ENCODE measurements at regions not wholly inside any gene's neighbourhood (a gene's known extent, or its start where the extent isn't known, plus 50 kb on each side); places are given as distances from the start of the nearest gene placed in this dataset.

GRCh38 chr5:7066471-7067235, 329.3 kb upstream of the ADCY2 start:
- TF ChIP-seq POLR2AphosphoS5 (IDR thresholded peaks at IDR 0.05; ENCODE audit: low read depth) (no peak), GABPA (IDR thresholded peaks at IDR 0.05; ENCODE audit: low read depth) (no peak), REST (IDR thresholded peaks at IDR 0.05; ENCODE audit: insufficient replicate concordance, low read depth) (no peak), CTCF (IDR thresholded peaks at IDR 0.05; ENCODE audit: insufficient read depth, low read length) (no peak), SPI1 (IDR thresholded peaks at IDR 0.05; ENCODE audit: borderline replicate concordance, low read depth) (no peak)
- Histone ChIP-seq H3K27me3 (ENCODE audit: insufficient read depth, poor library complexity, severe bottlenecking) (no peaks in the 10 kb centered on the region), H3K4me3 (replicated peaks; ENCODE audit: insufficient read depth, low read length) (no peak overlapping the region), H3K27ac (replicated peaks) (no peak overlapping the region)
- no peak for DNase-seq (ENCODE audit: low read depth in 1 of 2, low spot score in 1 of 2)

GRCh38 chr5:7068156-7068555, 327.8 kb upstream of the ADCY2 start:
- H3K4me3 ChIP-seq (replicated peaks; ENCODE audit: insufficient read depth, low read length): no peak overlapping the region
- no peak for DNase-seq (ENCODE audit: low read depth in 1 of 2, low spot score in 1 of 2)
- no peak overlapping the region for H3K27ac ChIP-seq (replicated peaks)
- no peaks in the 10 kb centered on the region for H3K27me3 ChIP-seq (ENCODE audit: insufficient read depth, poor library complexity, severe bottlenecking)
- TF ChIP-seq SPI1 (IDR thresholded peaks at IDR 0.05; ENCODE audit: borderline replicate concordance, low read depth) (no peak), POLR2AphosphoS5 (IDR thresholded peaks at IDR 0.05; ENCODE audit: low read depth) (no peak), REST (IDR thresholded peaks at IDR 0.05; ENCODE audit: insufficient replicate concordance, low read depth) (no peak), CTCF (IDR thresholded peaks at IDR 0.05; ENCODE audit: insufficient read depth, low read length) (no peak), GABPA (IDR thresholded peaks at IDR 0.05; ENCODE audit: low read depth) (no peak)

- H3K4me3 ChIP-seq (replicated peaks; ENCODE audit: insufficient read depth, low read length): no peak overlapping the region
- TF ChIP-seq POLR2AphosphoS5 (IDR thresholded peaks at IDR 0.05; ENCODE audit: low read depth) (no peak), CTCF (IDR thresholded peaks at IDR 0.05; ENCODE audit: insufficient read depth, low read length) (no peak), REST (IDR thresholded peaks at IDR 0.05; ENCODE audit: insufficient replicate concordance, low read depth) (no peak), SPI1 (IDR thresholded peaks at IDR 0.05; ENCODE audit: borderline replicate concordance, low read depth) (no peak), GABPA (IDR thresholded peaks at IDR 0.05; ENCODE audit: low read depth) (no peak)
- H3K27me3 ChIP-seq (ENCODE audit: insufficient read depth, poor library complexity, severe bottlenecking): no peaks in the 10 kb centered on the region
- DNase-seq (ENCODE audit: low read depth in 1 of 2, low spot score in 1 of 2): no peak
- H3K27ac ChIP-seq (replicated peaks): no peak overlapping the region
Measured at GRCh38 chr5:7068899-7069298, 327.0 kb upstream of the ADCY2 start.
